HCT116 (cell line): ENCODE measurements at regions not wholly inside any gene's neighbourhood (a gene's known extent, or its start where the extent isn't known, plus 50 kb on each side); places are given as distances from the start of the nearest gene placed in this dataset.
A peak's percentile ranks its signal among the peaks of the same experiment; 100 is the strongest.

ENCODE experiments used
- ATAC-seq: fragments of 200-7000 bp; cut with Tn5 transposase; 2 replicates; pipeline ENCODE4 v1.9.1; 2020; ENCODE audit warnings: mild to moderate bottlenecking, moderate library complexity
- BruUV-seq: library from RNA; stranded (reverse); fragments of 400-500 nt; replicated peaks from 2 replicates; lab custom pipeline; 2021; lab: Mats Ljungman, UMichigan
- CTCF ChIA-PET: fragments of 300-600 bp; sonication (Branson Sonifier 250); formaldehyde crosslinking; loops from one replicate; lab custom pipeline; 2021; ENCODE audit warnings: antibody characterized with exemption; lab: Charles Lee
- POLR2A ChIA-PET: fragments of 300-600, 350-600 bp; sonication (Branson Sonifier 250); formaldehyde crosslinking; loops from one replicate; lab custom pipeline; 2021; ENCODE audit warnings: antibody characterized with exemption; lab: Charles Lee
- RAD21 ChIA-PET, 2 experiments: fragments of 300-600 bp; sonication (Branson Sonifier 250); formaldehyde crosslinking; loops; one replicate each; lab custom pipeline; 2023; ENCODE audit warnings: low total read pairs in 2 of 2; ENCODE audit not compliant: uncharacterized antibody in 2 of 2, unreplicated experiment in 2 of 2, low non-redundant PET in 1 of 2; lab: Charles Lee
- DNase-seq: peaks from one replicate; pipeline ENCODE4 v3.0.0-alpha.2; 2010; ENCODE audit warnings: low read depth, low spot score
- H2AFZ ChIP-seq: fragments of 200-600 bp; shearing (Covaris generic), sonication (generic); 2 replicates; pipeline ENCODE4 v1.6.1; 2017; ENCODE audit warnings: low read depth, mixed run types, mixed read lengths, antibody characterized with exemption, low read length; ENCODE audit not compliant: poor library complexity, severe bottlenecking
- H3K27ac ChIP-seq: 2 replicates; pipeline ENCODE4 v1.5.1; 2012; ENCODE audit warnings: low read depth, low read length
- H3K27me3 ChIP-seq: fragments of 200-600 bp; sonication (generic); 2 replicates; pipeline ENCODE4 v1.6.1; 2016; ENCODE audit warnings: mixed run types, low read length, mixed read lengths; ENCODE audit not compliant: insufficient read depth
- H3K36me3 ChIP-seq, 2 experiments: fragments of 200-500 bp in 1 of 2; fragments of 200-600 bp in 1 of 2; sonication (Bioruptor generic) in 1 of 2; sonication (generic) in 1 of 2; 2 replicates each; pipeline versions ENCODE4 v1.5.1 to v1.6.1; 2014 to 2016; ENCODE audit warnings: low read length in 2 of 2, inconsistent platforms in 1 of 2, mixed read lengths in 1 of 2, mixed run types in 1 of 2; ENCODE audit not compliant: insufficient read depth in 2 of 2, control insufficient read depth in 1 of 2
- H3K4me1 ChIP-seq, 2 experiments: fragments of 200-600 bp in 1 of 2; sonication (generic) in 1 of 2; 2 replicates each; pipeline versions ENCODE4 v1.5.1 to v1.6.1; 2012 to 2017; ENCODE audit warnings: low read length in 2 of 2, inconsistent platforms in 1 of 2, mild to moderate bottlenecking in 1 of 2, mixed read lengths in 1 of 2, mixed run types in 1 of 2, moderate library complexity in 1 of 2; ENCODE audit not compliant: insufficient read depth in 2 of 2, control insufficient read depth in 1 of 2
- H3K4me2 ChIP-seq: fragments of 200-600 bp; sonication (generic); 2 replicates; pipeline ENCODE4 v1.6.1; 2017; ENCODE audit warnings: mixed run types, low read length, mixed read lengths
- H3K4me3 ChIP-seq, 2 experiments: fragments of 200-600 bp in 1 of 2; sonication (generic) in 1 of 2; replicated peaks in 1 of 2; 2 replicates each; pipeline ENCODE4 v1.5.1; 2011 to 2016; ENCODE audit warnings: low read length in 2 of 2, control low read depth in 1 of 2, low read depth in 1 of 2, mild to moderate bottlenecking in 1 of 2, mixed read lengths in 1 of 2, mixed run types in 1 of 2
- H3K79me2 ChIP-seq: fragments of 200-600 bp; sonication (generic); 2 replicates; pipeline ENCODE4 v1.6.1; 2017; ENCODE audit warnings: mild to moderate bottlenecking, mixed run types, low read length, moderate library complexity, mixed read lengths; ENCODE audit not compliant: insufficient read depth
- H3K9ac ChIP-seq: fragments of 200-600 bp; sonication (generic); 2 replicates; pipeline ENCODE4 v1.6.1; 2016; ENCODE audit warnings: low read length, mixed read lengths
- H3K9me2 ChIP-seq: fragments of 200-600 bp; sonication (generic), shearing (Covaris generic); 2 replicates; pipeline ENCODE4 v1.6.1; 2017; ENCODE audit warnings: mixed run types, mild to moderate bottlenecking, moderate library complexity; ENCODE audit not compliant: insufficient read depth
- H3K9me3 ChIP-seq, 2 experiments: fragments of 200-500 bp in 1 of 2; fragments of 200-600 bp in 1 of 2; sonication (Bioruptor generic) in 1 of 2; sonication (generic) in 1 of 2; 2 replicates each; pipeline ENCODE4 v1.6.1; 2014 to 2017; ENCODE audit warnings: low read length in 2 of 2, mixed read lengths in 2 of 2, inconsistent platforms in 1 of 2, low read depth in 1 of 2, mild to moderate bottlenecking in 1 of 2, mixed run types in 1 of 2, moderate library complexity in 1 of 2; ENCODE audit not compliant: control insufficient read depth in 1 of 2, insufficient read depth in 1 of 2
- H4K20me1 ChIP-seq: fragments of 200-600 bp; sonication (generic), shearing (Covaris generic); 2 replicates; pipeline ENCODE4 v1.6.1; 2017; ENCODE audit warnings: mixed run types, mild to moderate bottlenecking, moderate library complexity; ENCODE audit not compliant: insufficient read depth
- EZH2phosphoT487 ChIP-seq: fragments of 200-600 bp; IDR thresholded peaks from 2 replicates; pipeline ENCODE4 v1.6.1; 2018; ENCODE audit warnings: antibody characterized with exemption, borderline replicate concordance
- RAD21 ChIP-seq: IDR thresholded peaks from 2 replicates; pipeline ENCODE4 v1.6.1; 2012; ENCODE audit warnings: low read depth, mild to moderate bottlenecking
- SRF ChIP-seq: IDR thresholded peaks from 2 replicates; pipeline ENCODE4 v1.6.1; 2012; ENCODE audit warnings: low read depth
- ZFX ChIP-seq: fragments of 450-650 bp; IDR thresholded peaks from 2 replicates; pipeline ENCODE4 v1.6.1; 2017
- intact Hi-C: fragments of 100-400 bp; cut with micrococcal nuclease; formaldehyde crosslinking; loops from 2 replicates; pipeline ENCODE4 v1.10.0; 2022
- TF ChIP-seq, protein P1 (sequence below): IDR thresholded peaks from 2 replicates; pipeline ENCODE4 v1.6.1; 2012; ENCODE audit warnings: low read depth
- TF ChIP-seq, protein P2 (sequence below), 3 experiments: fragments of 200-600 bp in 1 of 3; sonication (generic) in 1 of 3; IDR thresholded peaks in 2 of 3; conservative IDR thresholded peaks in 1 of 3; 2 replicates each; pipeline ENCODE4 v1.5.1; 2012 to 2017; ENCODE audit warnings: low read depth in 2 of 3, low read length in 2 of 3, antibody characterized with exemption in 1 of 3, borderline replicate concordance in 1 of 3, control low read depth in 1 of 3, mild to moderate bottlenecking in 1 of 3, mixed read lengths in 1 of 3, mixed run types in 1 of 3, moderate library complexity in 1 of 3; ENCODE audit not compliant: insufficient read depth in 1 of 3

DNA sequence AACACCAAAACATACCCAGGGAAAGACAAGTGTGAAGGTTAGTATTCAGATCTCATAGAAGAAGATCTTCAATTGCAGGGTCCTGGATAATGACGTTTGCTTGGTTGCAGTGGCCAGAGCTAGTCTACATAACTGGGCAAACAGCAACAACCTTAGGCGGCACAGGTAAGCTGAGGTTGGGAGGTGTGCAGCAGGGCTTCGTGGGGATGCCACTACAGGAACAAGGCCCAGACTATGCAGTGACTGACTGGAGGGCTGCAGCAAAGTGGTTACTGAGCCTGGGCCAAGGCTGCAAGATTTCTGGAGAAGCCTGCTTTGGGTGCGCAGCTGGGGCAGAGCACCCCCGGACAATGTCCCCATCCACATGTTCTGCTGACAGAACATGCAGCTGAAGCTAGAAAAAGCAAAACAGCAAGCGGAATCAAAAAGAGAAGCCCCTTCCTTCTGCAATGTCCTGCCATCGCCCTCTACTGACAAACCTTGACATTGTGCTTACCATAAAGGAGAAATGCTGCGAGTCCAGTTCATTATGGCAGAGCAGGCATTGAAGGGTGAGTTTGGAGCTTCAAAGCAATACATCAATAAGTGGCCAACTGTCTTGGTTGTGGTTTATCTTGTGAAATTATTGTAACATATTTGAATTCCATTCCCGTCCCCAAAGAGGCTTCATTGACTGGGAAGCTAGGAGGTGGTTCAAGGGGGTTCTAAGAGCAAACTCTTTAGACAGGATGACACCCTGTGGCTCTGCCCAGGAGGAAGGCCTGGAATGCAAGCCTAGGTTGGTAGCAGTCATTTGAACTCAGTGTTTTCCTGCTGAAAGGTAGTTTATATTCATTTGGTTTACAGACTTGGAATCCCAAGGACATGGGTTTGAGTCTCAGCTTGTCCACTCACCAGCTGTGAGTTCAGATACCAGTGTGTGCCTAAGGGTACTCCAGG, 217.0 kb downstream of the PDCD6IP start:
- RAD21 ChIA-PET, result no interaction called here
- Histone ChIP-seq H3K27me3 (peaks cover 17% of the 10 kb centered on the region), H4K20me1 (no peaks in the 10 kb centered on the region), H3K79me2 (no peaks in the 10 kb centered on the region), H2AFZ (no peak overlapping the region), H3K27ac (no peak overlapping the region), H3K36me3 (no peaks in the 10 kb centered on the region), H3K4me2 (no peak overlapping the region), H3K9me3 (no peaks in the 10 kb centered on the region), H3K9ac (no peak overlapping the region), H3K9me2 (no peaks in the 10 kb centered on the region), H3K4me3 (no peak overlapping the region), H3K4me1 (peaks cover 4 to 8% of the 10 kb centered on the region in 2 experiments; a peak in 3 of 4 replicates)
- TF ChIP-seq ZFX (no peak), EZH2phosphoT487 (no peak), SRF (no peak), RAD21 (0 out of 2 replicates have a peak, but pooled peaks have one; percentile 5)
- TF ChIP-seq, protein P1, sequence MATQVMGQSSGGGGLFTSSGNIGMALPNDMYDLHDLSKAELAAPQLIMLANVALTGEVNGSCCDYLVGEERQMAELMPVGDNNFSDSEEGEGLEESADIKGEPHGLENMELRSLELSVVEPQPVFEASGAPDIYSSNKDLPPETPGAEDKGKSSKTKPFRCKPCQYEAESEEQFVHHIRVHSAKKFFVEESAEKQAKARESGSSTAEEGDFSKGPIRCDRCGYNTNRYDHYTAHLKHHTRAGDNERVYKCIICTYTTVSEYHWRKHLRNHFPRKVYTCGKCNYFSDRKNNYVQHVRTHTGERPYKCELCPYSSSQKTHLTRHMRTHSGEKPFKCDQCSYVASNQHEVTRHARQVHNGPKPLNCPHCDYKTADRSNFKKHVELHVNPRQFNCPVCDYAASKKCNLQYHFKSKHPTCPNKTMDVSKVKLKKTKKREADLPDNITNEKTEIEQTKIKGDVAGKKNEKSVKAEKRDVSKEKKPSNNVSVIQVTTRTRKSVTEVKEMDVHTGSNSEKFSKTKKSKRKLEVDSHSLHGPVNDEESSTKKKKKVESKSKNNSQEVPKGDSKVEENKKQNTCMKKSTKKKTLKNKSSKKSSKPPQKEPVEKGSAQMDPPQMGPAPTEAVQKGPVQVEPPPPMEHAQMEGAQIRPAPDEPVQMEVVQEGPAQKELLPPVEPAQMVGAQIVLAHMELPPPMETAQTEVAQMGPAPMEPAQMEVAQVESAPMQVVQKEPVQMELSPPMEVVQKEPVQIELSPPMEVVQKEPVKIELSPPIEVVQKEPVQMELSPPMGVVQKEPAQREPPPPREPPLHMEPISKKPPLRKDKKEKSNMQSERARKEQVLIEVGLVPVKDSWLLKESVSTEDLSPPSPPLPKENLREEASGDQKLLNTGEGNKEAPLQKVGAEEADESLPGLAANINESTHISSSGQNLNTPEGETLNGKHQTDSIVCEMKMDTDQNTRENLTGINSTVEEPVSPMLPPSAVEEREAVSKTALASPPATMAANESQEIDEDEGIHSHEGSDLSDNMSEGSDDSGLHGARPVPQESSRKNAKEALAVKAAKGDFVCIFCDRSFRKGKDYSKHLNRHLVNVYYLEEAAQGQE, result no peak
- TF ChIP-seq, protein P2, sequence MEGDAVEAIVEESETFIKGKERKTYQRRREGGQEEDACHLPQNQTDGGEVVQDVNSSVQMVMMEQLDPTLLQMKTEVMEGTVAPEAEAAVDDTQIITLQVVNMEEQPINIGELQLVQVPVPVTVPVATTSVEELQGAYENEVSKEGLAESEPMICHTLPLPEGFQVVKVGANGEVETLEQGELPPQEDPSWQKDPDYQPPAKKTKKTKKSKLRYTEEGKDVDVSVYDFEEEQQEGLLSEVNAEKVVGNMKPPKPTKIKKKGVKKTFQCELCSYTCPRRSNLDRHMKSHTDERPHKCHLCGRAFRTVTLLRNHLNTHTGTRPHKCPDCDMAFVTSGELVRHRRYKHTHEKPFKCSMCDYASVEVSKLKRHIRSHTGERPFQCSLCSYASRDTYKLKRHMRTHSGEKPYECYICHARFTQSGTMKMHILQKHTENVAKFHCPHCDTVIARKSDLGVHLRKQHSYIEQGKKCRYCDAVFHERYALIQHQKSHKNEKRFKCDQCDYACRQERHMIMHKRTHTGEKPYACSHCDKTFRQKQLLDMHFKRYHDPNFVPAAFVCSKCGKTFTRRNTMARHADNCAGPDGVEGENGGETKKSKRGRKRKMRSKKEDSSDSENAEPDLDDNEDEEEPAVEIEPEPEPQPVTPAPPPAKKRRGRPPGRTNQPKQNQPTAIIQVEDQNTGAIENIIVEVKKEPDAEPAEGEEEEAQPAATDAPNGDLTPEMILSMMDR (IDR thresholded peaks at IDR 0.05 in 2 of 3, conservative IDR thresholded peaks at IDR 0.05 in 1 of 3; ENCODE audit: borderline replicate concordance in 1 of 3, insufficient read depth in 1 of 3, low read depth in 2 of 3, low read length in 2 of 3), result peak in 2 of 3 experiments; percentile 8 to 32; a peak in 2 of 6 replicates
- CTCF ChIA-PET, result interaction anchor here (0.9 kb wide), 1 partner anchor 132 kb away, joined by 3 read pairs; no protein-coding TSS in a partner anchor
- DNase-seq (no peak), ATAC-seq (0 out of 2 replicates have a peak, but pooled peaks have one; percentile 39)
- BruUV-seq, result no TSS peak
- POLR2A ChIA-PET, result no interaction called here
- intact Hi-C loops, result no loop called here
